ENCODE measurements at regions not wholly inside any gene's neighbourhood (a gene's known extent, or its start where the extent isn't known, plus 50 kb on each side); places are given as distances from the start of the nearest gene placed in this dataset.

GRCh38 chr12:66744461-66744860 lies 65.6 kb upstream of the GRIP1 start:
- TF ChIP-seq CTCF (IDR thresholded peaks at IDR 0.05; ENCODE audit: extremely low read depth in 1 of 2, insufficient read depth in 1 of 2, low read depth in 1 of 2, low read length in 2 of 2) = no peak
- no peak for TF ChIP-seq MYC (IDR thresholded peaks at IDR 0.05; ENCODE audit: low read depth, low read length)
- no peak for TF ChIP-seq POLR2A (IDR thresholded peaks at IDR 0.05; ENCODE audit: low read depth, low read length)
- TF ChIP-seq JUN (IDR thresholded peaks at IDR 0.05; ENCODE audit: borderline replicate concordance, insufficient read depth, insufficient read length, low read depth) = no peak
- no peak overlapping the region for H3K4me3 ChIP-seq (replicated peaks in 1 of 3; ENCODE audit: insufficient read depth in 1 of 3, low read depth in 1 of 3, low read length in 3 of 3)
- dilution Hi-C loops (cut with MboI; ENCODE audit: extremely low pct_ligation_motif_present, low sequenced_read_pairs) = no loop called here
- ChIA-PET POLR2A (no interaction called here), CTCF (interaction anchor here (1.6 kb wide), 1 partner anchor 50 kb away, joined by 3 read pairs; no protein-coding TSS in a partner anchor)
- no peak overlapping the region for H2AFZ ChIP-seq (ENCODE audit: low read depth, low read length)
- no peak overlapping the region for H3K9ac ChIP-seq (replicated peaks; ENCODE audit: extremely low read depth, insufficient read depth, low read length)
- H3K27ac ChIP-seq (ENCODE audit: insufficient read depth, low read depth, low read length) = no peak overlapping the region
- FAIRE-seq (no peak), DNase-seq (ENCODE audit: low read depth, low spot score) (no peak)
- H4K20me1 ChIP-seq (replicated peaks; ENCODE audit: control insufficient read depth, extremely low read depth, insufficient read depth, low read length) = no peaks in the 10 kb centered on the region
- no peak overlapping the region for H3K4me2 ChIP-seq (ENCODE audit: insufficient read depth, low read length)
- no peaks in the 10 kb centered on the region for H3K79me2 ChIP-seq (ENCODE audit: control insufficient read depth, insufficient read depth, low read length)
- no peaks in the 10 kb centered on the region for H3K36me3 ChIP-seq (ENCODE audit: control insufficient read depth in 2 of 2, extremely low read depth in 1 of 2, insufficient read depth in 2 of 2, low read length in 2 of 2)
- H3K9me1 ChIP-seq (replicated peaks; ENCODE audit: control insufficient read depth, extremely low read depth, insufficient read depth, low read length) = no peaks in the 10 kb centered on the region
- no peaks in the 10 kb centered on the region for H3K9me3 ChIP-seq (replicated peaks; ENCODE audit: control insufficient read depth, insufficient read depth, low read length)
- BruUV-seq (replicated peaks) = no TSS peak
- H3K4me1 ChIP-seq (ENCODE audit: control insufficient read depth, extremely low read depth, insufficient read depth, low read length) = no peaks in the 10 kb centered on the region
- intact Hi-C loops (cut with micrococcal nuclease) = no loop called here
- H3K27me3 ChIP-seq (ENCODE audit: control insufficient read depth in 2 of 2, insufficient read depth in 2 of 2, low read length in 2 of 2) = no peaks in the 10 kb centered on the region

- ChIA-PET CTCF (interaction anchor here (1.6 kb wide), 1 partner anchor 51 kb away, joined by 3 read pairs; no protein-coding TSS in a partner anchor), POLR2A (no interaction called here)
- no peaks in the 10 kb centered on the region for H3K27me3 ChIP-seq (ENCODE audit: control insufficient read depth in 2 of 2, insufficient read depth in 2 of 2, low read length in 2 of 2)
- no peaks in the 10 kb centered on the region for H3K36me3 ChIP-seq (ENCODE audit: control insufficient read depth in 2 of 2, extremely low read depth in 1 of 2, insufficient read depth in 2 of 2, low read length in 2 of 2)
- dilution Hi-C loops (cut with MboI; ENCODE audit: extremely low pct_ligation_motif_present, low sequenced_read_pairs) (no loop called here), intact Hi-C loops (cut with micrococcal nuclease) (no loop called here)
- DNase-seq (ENCODE audit: low read depth, low spot score) = no peak
- no peak overlapping the region for H3K9ac ChIP-seq (replicated peaks; ENCODE audit: extremely low read depth, insufficient read depth, low read length)
- no peak for TF ChIP-seq POLR2AphosphoS5 (IDR thresholded peaks at IDR 0.05; ENCODE audit: insufficient read depth, low read depth, low read length)
- TF ChIP-seq FOS (IDR thresholded peaks at IDR 0.05; ENCODE audit: borderline replicate concordance, insufficient read depth, low read length) = no peak
- no peak for TF ChIP-seq JUN (IDR thresholded peaks at IDR 0.05; ENCODE audit: borderline replicate concordance, insufficient read depth, insufficient read length, low read depth)
- TF ChIP-seq POLR2A (IDR thresholded peaks at IDR 0.05; ENCODE audit: low read depth, low read length) = no peak
- no peak for TF ChIP-seq MYC (IDR thresholded peaks at IDR 0.05; ENCODE audit: low read depth, low read length)
- TF ChIP-seq GATA2 (IDR thresholded peaks at IDR 0.05; ENCODE audit: insufficient read depth, insufficient read length, low read depth, low read length) = no peak
- TF ChIP-seq CTCF (IDR thresholded peaks at IDR 0.05; ENCODE audit: extremely low read depth in 1 of 2, insufficient read depth in 1 of 2, low read depth in 1 of 2, low read length in 2 of 2) = no peak
- no peak for TF ChIP-seq EZH2 (IDR thresholded peaks at IDR 0.05; ENCODE audit: borderline replicate concordance, low read depth, low read length, severe bottlenecking)
- TF ChIP-seq MAX (IDR thresholded peaks at IDR 0.05; ENCODE audit: insufficient read depth, insufficient read length) = no peak
- H3K4me3 ChIP-seq (replicated peaks in 1 of 3; ENCODE audit: insufficient read depth in 1 of 3, low read depth in 1 of 3, low read length in 3 of 3) = no peak overlapping the region
- no peaks in the 10 kb centered on the region for H4K20me1 ChIP-seq (replicated peaks; ENCODE audit: control insufficient read depth, extremely low read depth, insufficient read depth, low read length)
- no TSS peak for BruUV-seq (replicated peaks)
- no peak overlapping the region for H2AFZ ChIP-seq (ENCODE audit: low read depth, low read length)
- no peak for FAIRE-seq
- no peak overlapping the region for H3K27ac ChIP-seq (ENCODE audit: insufficient read depth, low read depth, low read length)
- no peaks in the 10 kb centered on the region for H3K4me1 ChIP-seq (ENCODE audit: control insufficient read depth, extremely low read depth, insufficient read depth, low read length)
- no peaks in the 10 kb centered on the region for H3K9me3 ChIP-seq (replicated peaks; ENCODE audit: control insufficient read depth, insufficient read depth, low read length)
- H3K9me1 ChIP-seq (replicated peaks; ENCODE audit: control insufficient read depth, extremely low read depth, insufficient read depth, low read length) = no peaks in the 10 kb centered on the region
- no peak overlapping the region for H3K4me2 ChIP-seq (ENCODE audit: insufficient read depth, low read length)
- no peaks in the 10 kb centered on the region for H3K79me2 ChIP-seq (ENCODE audit: control insufficient read depth, insufficient read depth, low read length)
Measured at GRCh38 chr12:66744956-66745383, 66.1 kb upstream of the GRIP1 start.
